AG09309 (cell line): ENCODE measurements at regions not wholly inside any gene's neighbourhood (a gene's known extent, or its start where the extent isn't known, plus 50 kb on each side); places are given as distances from the start of the nearest gene placed in this dataset.

Experiments
- DNase-seq: peaks from one replicate; pipeline ENCODE4 v3.0.0-alpha.2; 2010; ENCODE audit warnings: low read depth
- H3K4me3 ChIP-seq: 2 replicates; pipeline ENCODE4 v1.5.1; 2011; ENCODE audit warnings: mild to moderate bottlenecking, low read depth, low read length, moderate library complexity; ENCODE audit not compliant: control insufficient read depth
- TF ChIP-seq, protein P1 (sequence below): IDR thresholded peaks from 2 replicates; pipeline ENCODE4 v1.5.1; 2011; ENCODE audit warnings: mild to moderate bottlenecking, low read depth, low read length, inconsistent platforms; ENCODE audit not compliant: insufficient read depth, control insufficient read depth; ENCODE audit errors: missing control alignments

DNA sequence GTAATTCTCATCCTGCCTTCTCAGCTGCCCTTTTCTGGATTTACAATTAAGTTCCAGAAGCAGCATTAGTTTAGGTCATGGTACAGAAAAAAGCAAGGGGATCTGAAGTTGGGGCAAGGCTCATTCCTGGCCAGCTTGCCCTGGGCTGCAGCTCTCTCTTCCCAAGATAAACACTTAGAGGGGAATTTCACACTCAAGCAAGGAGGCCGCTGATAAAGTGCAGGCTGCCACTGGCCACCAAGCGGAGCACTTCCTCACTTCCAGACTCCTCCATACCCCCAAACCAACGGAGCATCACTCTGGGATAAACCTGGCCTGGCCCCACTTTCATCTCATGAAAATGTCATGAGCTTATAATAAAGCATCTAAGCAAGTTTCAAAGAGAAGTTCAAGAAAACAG is 445.5 kb upstream of the MKI67 start:
- H3K4me3 ChIP-seq: no peak overlapping the region
- DNase-seq: no peak
- TF ChIP-seq, protein P1, sequence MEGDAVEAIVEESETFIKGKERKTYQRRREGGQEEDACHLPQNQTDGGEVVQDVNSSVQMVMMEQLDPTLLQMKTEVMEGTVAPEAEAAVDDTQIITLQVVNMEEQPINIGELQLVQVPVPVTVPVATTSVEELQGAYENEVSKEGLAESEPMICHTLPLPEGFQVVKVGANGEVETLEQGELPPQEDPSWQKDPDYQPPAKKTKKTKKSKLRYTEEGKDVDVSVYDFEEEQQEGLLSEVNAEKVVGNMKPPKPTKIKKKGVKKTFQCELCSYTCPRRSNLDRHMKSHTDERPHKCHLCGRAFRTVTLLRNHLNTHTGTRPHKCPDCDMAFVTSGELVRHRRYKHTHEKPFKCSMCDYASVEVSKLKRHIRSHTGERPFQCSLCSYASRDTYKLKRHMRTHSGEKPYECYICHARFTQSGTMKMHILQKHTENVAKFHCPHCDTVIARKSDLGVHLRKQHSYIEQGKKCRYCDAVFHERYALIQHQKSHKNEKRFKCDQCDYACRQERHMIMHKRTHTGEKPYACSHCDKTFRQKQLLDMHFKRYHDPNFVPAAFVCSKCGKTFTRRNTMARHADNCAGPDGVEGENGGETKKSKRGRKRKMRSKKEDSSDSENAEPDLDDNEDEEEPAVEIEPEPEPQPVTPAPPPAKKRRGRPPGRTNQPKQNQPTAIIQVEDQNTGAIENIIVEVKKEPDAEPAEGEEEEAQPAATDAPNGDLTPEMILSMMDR: no peak

- no peak for DNase-seq
- TF ChIP-seq, protein P1: no peak
- H3K4me3 ChIP-seq: no peak overlapping the region
These were observed 446.5 kb upstream of the MKI67 start for GRCh38 chr10:128572696-128573095.

DNA sequence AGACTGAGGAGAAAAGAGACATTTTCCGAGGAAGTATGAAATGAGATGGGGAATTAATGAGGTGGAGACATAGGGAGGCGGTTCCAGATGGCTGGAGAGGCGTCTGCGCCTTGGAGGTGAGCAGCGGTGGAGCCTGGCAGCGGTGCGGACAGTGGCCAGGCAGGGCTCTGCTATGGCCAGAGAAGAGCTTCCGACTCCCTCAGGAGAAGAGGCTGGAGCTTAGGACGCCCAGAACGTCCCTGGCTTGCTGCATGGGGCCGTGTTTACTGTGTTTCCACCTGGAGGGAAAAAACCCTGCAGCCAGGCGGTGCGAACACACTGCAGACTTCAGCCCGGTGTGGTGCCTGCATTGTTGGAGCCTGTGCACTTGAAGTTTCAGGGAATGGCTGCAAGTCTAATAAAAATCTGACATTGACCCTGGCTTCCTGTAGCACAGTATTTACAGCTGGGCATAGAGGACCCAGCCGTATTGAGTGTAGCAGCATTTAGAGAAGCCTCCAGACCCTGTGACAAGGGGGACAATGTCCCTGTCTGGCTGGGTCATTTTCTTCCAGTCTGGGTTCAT is 447.1 kb upstream of the MKI67 start:
- TF ChIP-seq, protein P1: no peak
- no peak for DNase-seq
- H3K4me3 ChIP-seq: no peak overlapping the region

DNA sequence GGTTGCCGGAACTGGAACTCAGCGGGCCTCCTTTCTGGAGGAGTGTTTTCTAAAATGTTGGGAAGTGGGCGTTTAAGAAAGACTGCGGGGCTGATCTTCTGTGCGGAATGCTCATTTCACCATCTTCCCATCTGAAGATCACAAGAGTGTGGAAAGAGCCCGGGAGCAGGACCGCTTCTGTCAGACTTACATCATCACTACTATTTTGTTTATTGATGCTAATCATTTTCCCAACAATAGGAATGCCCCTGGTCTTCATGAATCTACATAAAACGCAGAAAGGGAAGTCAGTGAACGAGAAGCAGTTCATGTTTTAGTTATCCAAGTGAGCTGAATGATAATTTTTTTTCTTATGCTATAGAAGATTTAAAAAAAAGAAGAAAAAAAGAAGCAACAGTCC is 447.8 kb upstream of the MKI67 start:
- DNase-seq: no peak
- H3K4me3 ChIP-seq: no peak overlapping the region
- TF ChIP-seq, protein P1: no peak

GRCh38 chr10:128574581-128575210 is 448.5 kb upstream of the MKI67 start:
- H3K4me3 ChIP-seq: no peak overlapping the region
- TF ChIP-seq, protein P1: no peak
- DNase-seq: no peak

- no peak overlapping the region for H3K4me3 ChIP-seq
- DNase-seq: no peak
- TF ChIP-seq, protein P1: no peak
These were observed 449.5 kb upstream of the MKI67 start for GRCh38 chr10:128575761-128576160.
